Type B pancreatic cell (in vitro differentiated cells): ENCODE measurements at regions not wholly inside any gene's neighbourhood (a gene's known extent, or its start where the extent isn't known, plus 50 kb on each side); places are given as distances from the start of the nearest gene placed in this dataset.

Experiments
- DNase-seq: peaks from one replicate; pipeline ENCODE4 v3.0.0; 2021; ENCODE audit warnings: mixed read lengths; ENCODE audit not compliant: unreplicated experiment; ENCODE audit errors: extremely low spot score
- H3K27ac Mint-ChIP-seq: 2 replicates; pipeline ENCODE4 v1.8.0; 2021; ENCODE audit warnings: mild to moderate bottlenecking, mixed read lengths
- H3K27me3 Mint-ChIP-seq: 2 replicates; pipeline ENCODE4 v1.8.0; 2021; ENCODE audit warnings: mixed read lengths
- H3K36me3 Mint-ChIP-seq: 2 replicates; pipeline ENCODE4 v1.8.0; 2021; ENCODE audit warnings: mixed read lengths
- H3K4me1 Mint-ChIP-seq: one replicate; pipeline ENCODE4 v1.8.0; 2021; ENCODE audit warnings: mixed read lengths; ENCODE audit not compliant: unreplicated experiment
- H3K4me3 Mint-ChIP-seq: 2 replicates; pipeline ENCODE4 v1.8.0; 2021; ENCODE audit warnings: mild to moderate bottlenecking, mixed read lengths
- H3K9me3 Mint-ChIP-seq: 2 replicates; pipeline ENCODE4 v1.8.0; 2021; ENCODE audit warnings: mixed read lengths
- TF ChIP-seq, protein P1 (sequence below): fragments of 200-600 bp; sonication (generic); conservative IDR thresholded peaks from 2 replicates; pipeline ENCODE4 v1.5.0; 2021; ENCODE audit warnings: antibody characterized with exemption, mild to moderate bottlenecking

DNA sequence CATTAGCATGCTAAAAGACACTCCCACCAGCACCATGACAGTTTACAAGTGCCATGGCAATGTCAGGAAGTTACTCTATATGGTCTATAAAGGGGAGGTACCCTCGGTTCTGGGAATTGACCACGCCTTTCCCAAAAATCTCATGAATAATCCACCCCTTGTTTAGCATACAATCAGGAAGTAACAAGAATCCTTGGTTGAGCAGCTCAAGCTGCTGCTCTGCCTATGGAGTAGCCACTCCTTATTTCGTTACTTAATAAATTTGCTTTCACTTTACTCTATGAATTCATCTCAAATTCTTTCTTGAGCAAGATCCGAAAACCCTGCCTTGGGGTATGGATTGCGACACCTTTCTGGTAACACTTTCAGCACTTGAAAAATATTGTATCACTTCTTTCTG is 243.0 kb downstream of the BMP2 start:
- Mint-ChIP-seq H3K4me3 (no peak overlapping the region), H3K27me3 (no peaks in the 10 kb centered on the region), H3K9me3 (peaks cover 20% of the 10 kb centered on the region), H3K36me3 (no peaks in the 10 kb centered on the region), H3K4me1 (no peaks in the 10 kb centered on the region), H3K27ac (no peak overlapping the region)
- DNase-seq: no peak
- TF ChIP-seq, protein P1, sequence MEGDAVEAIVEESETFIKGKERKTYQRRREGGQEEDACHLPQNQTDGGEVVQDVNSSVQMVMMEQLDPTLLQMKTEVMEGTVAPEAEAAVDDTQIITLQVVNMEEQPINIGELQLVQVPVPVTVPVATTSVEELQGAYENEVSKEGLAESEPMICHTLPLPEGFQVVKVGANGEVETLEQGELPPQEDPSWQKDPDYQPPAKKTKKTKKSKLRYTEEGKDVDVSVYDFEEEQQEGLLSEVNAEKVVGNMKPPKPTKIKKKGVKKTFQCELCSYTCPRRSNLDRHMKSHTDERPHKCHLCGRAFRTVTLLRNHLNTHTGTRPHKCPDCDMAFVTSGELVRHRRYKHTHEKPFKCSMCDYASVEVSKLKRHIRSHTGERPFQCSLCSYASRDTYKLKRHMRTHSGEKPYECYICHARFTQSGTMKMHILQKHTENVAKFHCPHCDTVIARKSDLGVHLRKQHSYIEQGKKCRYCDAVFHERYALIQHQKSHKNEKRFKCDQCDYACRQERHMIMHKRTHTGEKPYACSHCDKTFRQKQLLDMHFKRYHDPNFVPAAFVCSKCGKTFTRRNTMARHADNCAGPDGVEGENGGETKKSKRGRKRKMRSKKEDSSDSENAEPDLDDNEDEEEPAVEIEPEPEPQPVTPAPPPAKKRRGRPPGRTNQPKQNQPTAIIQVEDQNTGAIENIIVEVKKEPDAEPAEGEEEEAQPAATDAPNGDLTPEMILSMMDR: no peak

GRCh38 chr20:7015257-7015656 is 247.8 kb downstream of the BMP2 start:
- Mint-ChIP-seq H3K27ac (no peak overlapping the region), H3K9me3 (no peaks in the 10 kb centered on the region), H3K27me3 (no peaks in the 10 kb centered on the region), H3K4me3 (no peak overlapping the region), H3K36me3 (no peaks in the 10 kb centered on the region), H3K4me1 (no peaks in the 10 kb centered on the region)
- DNase-seq: no peak
- TF ChIP-seq, protein P1: no peak

GRCh38 chr20:7022597-7022996 is 255.1 kb downstream of the BMP2 start:
- Mint-ChIP-seq H3K36me3 (no peaks in the 10 kb centered on the region), H3K4me1 (no peaks in the 10 kb centered on the region), H3K27ac (no peak overlapping the region), H3K9me3 (peaks cover 6% of the 10 kb centered on the region), H3K27me3 (peaks cover 2% of the 10 kb centered on the region), H3K4me3 (no peak overlapping the region)
- TF ChIP-seq, protein P1: no peak
- no peak for DNase-seq

DNA sequence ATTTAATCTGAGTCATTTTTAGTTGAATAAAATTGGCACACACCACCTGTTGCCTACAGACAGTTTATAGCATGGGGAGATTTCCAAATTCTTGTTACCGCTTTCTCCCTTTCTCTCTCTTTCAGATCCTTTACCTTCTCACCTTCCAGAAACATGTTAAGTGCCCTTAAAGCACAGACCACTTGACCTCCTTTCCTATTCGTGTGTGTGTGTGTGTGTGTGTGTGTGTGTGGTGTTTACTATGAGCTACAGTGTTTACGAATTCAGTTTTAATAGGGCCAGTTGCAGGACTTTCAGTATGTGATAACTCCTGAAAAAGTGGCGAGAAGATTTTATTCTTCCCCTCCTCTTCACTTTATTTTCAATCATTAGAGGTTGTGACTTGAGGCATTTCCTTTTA is 258.1 kb downstream of the BMP2 start:
- DNase-seq: no peak
- H3K27me3 Mint-ChIP-seq: peaks cover 6% of the 10 kb centered on the region
- H3K36me3 Mint-ChIP-seq: no peaks in the 10 kb centered on the region
- H3K9me3 Mint-ChIP-seq: peaks cover 6% of the 10 kb centered on the region
- no peak overlapping the region for H3K27ac Mint-ChIP-seq
- H3K4me3 Mint-ChIP-seq: no peak overlapping the region
- TF ChIP-seq, protein P1: no peak
- H3K4me1 Mint-ChIP-seq: no peaks in the 10 kb centered on the region

DNA sequence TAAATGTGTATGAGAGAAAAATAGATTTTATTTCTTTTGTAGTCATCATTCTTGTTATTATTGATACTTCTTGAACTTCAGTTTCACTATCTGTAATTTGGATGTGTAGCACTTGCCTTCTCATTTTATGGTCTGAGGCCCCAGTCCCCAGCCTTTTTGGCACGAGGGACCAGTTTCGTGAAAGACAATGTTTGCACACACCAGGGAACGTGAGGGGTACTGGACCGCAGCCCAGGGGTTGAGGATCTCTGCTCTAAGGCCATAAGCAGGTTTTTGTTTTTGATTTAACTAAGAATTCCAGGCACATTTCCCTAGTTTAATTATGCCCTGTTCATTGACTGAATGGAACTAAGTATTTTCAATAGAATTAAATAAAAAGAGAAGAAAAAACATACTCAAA is 261.5 kb downstream of the BMP2 start:
- DNase-seq: no peak
- Mint-ChIP-seq H3K9me3 (no peaks in the 10 kb centered on the region), H3K4me3 (no peak overlapping the region), H3K27ac (no peak overlapping the region), H3K27me3 (peaks cover 11% of the 10 kb centered on the region), H3K4me1 (no peaks in the 10 kb centered on the region), H3K36me3 (no peaks in the 10 kb centered on the region)
- TF ChIP-seq, protein P1: no peak

GRCh38 chr20:7031222-7031621 is 263.7 kb downstream of the BMP2 start:
- Mint-ChIP-seq H3K4me3 (no peak overlapping the region), H3K27me3 (peaks cover 8% of the 10 kb centered on the region), H3K27ac (no peak overlapping the region), H3K36me3 (no peaks in the 10 kb centered on the region), H3K4me1 (no peaks in the 10 kb centered on the region), H3K9me3 (peaks cover 8% of the 10 kb centered on the region)
- TF ChIP-seq, protein P1: peak; percentile 50
- no peak for DNase-seq
